Mononuclear cell (primary cell): ENCODE measurements at regions not wholly inside any gene's neighbourhood (a gene's known extent, or its start where the extent isn't known, plus 50 kb on each side); places are given as distances from the start of the nearest gene placed in this dataset.
"Not testable (repeated sequence)": the region's sequence is repeated elsewhere in the genome, so short reads cannot be mapped to it uniquely, and the experiment has no call there.

Experiments
- H3K27me3 ChIP-seq: 2 replicates; pipeline ENCODE4 v1.6.0; 2011; ENCODE audit warnings: low read length, control low read depth; ENCODE audit not compliant: insufficient read depth
- H3K4me1 ChIP-seq: 2 replicates; pipeline ENCODE4 v1.5.1; 2011; ENCODE audit warnings: mild to moderate bottlenecking, low read length, control low read depth; ENCODE audit not compliant: insufficient read depth
- H3K4me3 ChIP-seq: 2 replicates; pipeline ENCODE4 v1.5.1; 2011; ENCODE audit warnings: mild to moderate bottlenecking, low read length, moderate library complexity
- H3K9me3 ChIP-seq: 2 replicates; pipeline ENCODE4 v1.5.1; 2011; ENCODE audit warnings: low read depth, mild to moderate bottlenecking, control low read depth, low read length

- not testable (repeated sequence) for H3K4me3 ChIP-seq, H3K4me1 ChIP-seq, H3K9me3 ChIP-seq, H3K27me3 ChIP-seq
Measured at GRCh38 chr9:41033877-41034276, 94.6 kb downstream of the FOXD4L6 start.

- not testable (repeated sequence) for H3K27me3 ChIP-seq, H3K4me1 ChIP-seq, H3K4me3 ChIP-seq, H3K9me3 ChIP-seq
Measured at GRCh38 chr9:41033360-41033759, 95.1 kb downstream of the FOXD4L6 start.

GRCh38 chr9:41026912-41027676 lies 101.4 kb downstream of the FOXD4L6 start:
- not testable (repeated sequence) for H3K4me1 ChIP-seq, H3K9me3 ChIP-seq, H3K4me3 ChIP-seq, H3K27me3 ChIP-seq

- not testable (repeated sequence) for H3K27me3 ChIP-seq, H3K9me3 ChIP-seq, H3K4me1 ChIP-seq, H3K4me3 ChIP-seq
Measured at GRCh38 chr9:41022365-41022764, 106.1 kb downstream of the FOXD4L6 start.

- not testable (repeated sequence) for H3K27me3 ChIP-seq, H3K4me3 ChIP-seq, H3K9me3 ChIP-seq, H3K4me1 ChIP-seq
Measured at GRCh38 chr9:41019858-41020562, 108.5 kb downstream of the FOXD4L6 start.

DNA sequence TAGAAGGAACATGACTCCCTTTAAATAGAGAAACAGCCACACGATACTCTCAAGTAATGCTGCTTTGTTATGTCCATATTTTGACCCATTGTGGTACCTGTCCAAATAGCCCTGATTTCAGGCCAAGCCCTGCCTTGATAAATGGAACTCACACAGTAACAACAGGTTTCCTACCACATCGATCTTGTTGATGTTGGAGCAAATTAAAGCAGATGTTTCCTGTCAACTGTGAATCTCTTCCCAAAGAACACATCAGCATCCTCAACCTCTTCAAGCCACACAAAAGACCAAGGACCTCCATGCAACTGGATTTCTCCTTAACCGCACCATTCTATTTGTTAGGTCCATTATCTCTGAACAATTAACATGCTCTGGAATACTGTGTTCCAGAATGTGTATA lies 109.5 kb downstream of the FOXD4L6 start:
- H3K4me3 ChIP-seq, H3K9me3 ChIP-seq, H3K27me3 ChIP-seq, H3K4me1 ChIP-seq: not testable (repeated sequence)

- not testable (repeated sequence) for H3K4me1 ChIP-seq, H3K4me3 ChIP-seq, H3K27me3 ChIP-seq, H3K9me3 ChIP-seq
Measured at GRCh38 chr9:41016699-41017098, 111.8 kb downstream of the FOXD4L6 start.

- not testable (repeated sequence) for H3K9me3 ChIP-seq, H3K27me3 ChIP-seq, H3K4me3 ChIP-seq, H3K4me1 ChIP-seq
Measured at GRCh38 chr9:40999952-41000700, 128.4 kb downstream of the FOXD4L6 start.

DNA sequence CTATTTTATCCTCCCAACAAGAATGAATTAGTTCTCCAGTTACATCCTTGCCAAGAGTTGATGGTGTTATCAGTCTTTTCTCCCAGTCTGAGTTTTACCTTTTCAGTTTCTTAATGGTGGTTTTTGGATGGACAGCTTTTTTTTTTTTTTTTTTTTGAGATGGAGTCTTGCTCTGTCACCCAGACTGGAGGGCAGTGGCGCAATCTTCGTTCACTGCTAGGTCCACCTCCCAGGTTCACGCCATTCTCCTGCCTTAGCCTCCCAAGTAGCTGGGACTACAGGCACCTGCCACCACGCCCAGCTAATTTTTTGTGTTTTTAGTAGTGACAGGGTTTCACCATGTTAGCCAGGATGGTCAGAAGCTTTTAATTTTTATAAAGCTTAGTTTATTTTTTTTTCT lies 133.0 kb downstream of the FOXD4L6 start:
- not testable (repeated sequence) for H3K9me3 ChIP-seq, H3K27me3 ChIP-seq, H3K4me3 ChIP-seq
- H3K4me1 ChIP-seq = peaks cover 21% of the 10 kb centered on the region

- H3K4me3 ChIP-seq, H3K9me3 ChIP-seq, H3K27me3 ChIP-seq: not testable (repeated sequence)
- peaks cover 21% of the 10 kb centered on the region for H3K4me1 ChIP-seq
Measured at GRCh38 chr9:40993842-40994241, 134.6 kb downstream of the FOXD4L6 start.

GRCh38 chr9:40993375-40993774 lies 135.1 kb downstream of the FOXD4L6 start:
- not testable (repeated sequence) for H3K27me3 ChIP-seq, H3K9me3 ChIP-seq, H3K4me3 ChIP-seq
- H3K4me1 ChIP-seq = peaks cover 21% of the 10 kb centered on the region

DNA sequence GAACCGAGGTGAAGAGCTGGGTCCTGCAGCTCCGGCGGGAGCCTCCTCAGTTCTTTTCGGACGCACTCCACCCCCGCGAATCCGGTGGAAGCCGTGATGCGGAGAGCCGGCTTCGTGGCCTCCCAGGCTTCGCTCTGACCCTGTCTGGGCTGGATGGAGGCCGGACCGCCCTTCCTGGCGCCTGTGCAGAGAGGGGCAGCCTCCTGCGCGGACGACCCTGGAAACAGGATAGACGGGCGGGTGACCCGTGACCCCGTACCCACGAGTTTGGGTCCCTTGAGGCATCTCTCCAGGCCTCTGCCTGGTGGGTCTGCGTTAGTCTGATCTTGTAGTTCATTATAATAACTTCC lies 136.0 kb downstream of the FOXD4L6 start:
- H3K4me3 ChIP-seq = peak overlapping the region; percentile 93
- H3K4me1 ChIP-seq = peaks cover 21% of the 10 kb centered on the region
- not testable (repeated sequence) for H3K9me3 ChIP-seq, H3K27me3 ChIP-seq

GRCh38 chr9:40991741-40992471 lies 136.6 kb downstream of the FOXD4L6 start:
- H3K4me1 ChIP-seq = peaks cover 21% of the 10 kb centered on the region
- H3K4me3 ChIP-seq = peak overlapping the region; percentile 93
- not testable (repeated sequence) for H3K27me3 ChIP-seq, H3K9me3 ChIP-seq

DNA sequence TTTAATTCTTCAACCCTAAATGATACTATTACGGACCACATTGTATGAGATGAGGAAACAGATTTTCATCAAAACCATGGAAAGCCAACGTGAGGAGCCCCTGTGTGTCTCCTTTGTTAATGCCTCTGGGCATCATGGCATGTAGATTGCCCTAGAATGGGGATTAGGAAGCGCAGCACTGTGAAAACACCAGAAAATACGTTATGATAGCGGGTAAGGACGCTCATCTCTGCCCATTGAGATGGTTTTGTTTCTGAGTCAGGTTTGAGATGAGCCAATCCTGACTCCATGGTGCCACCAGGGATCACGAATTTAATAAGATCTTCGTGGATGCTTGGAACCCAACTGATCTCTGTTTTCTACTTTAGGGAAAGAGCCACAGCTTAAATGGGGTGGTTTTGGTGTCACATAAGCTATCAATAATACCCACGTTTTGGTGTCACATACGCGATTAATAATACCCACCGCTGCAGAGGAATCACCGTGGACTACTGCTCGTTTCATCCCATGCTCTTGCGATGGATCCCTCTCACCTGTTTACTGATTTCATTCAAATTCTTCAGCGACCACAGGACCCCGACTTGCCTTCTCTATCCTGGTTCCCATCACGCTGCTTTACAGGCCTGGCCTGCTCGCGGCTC lies 137.3 kb downstream of the FOXD4L6 start:
- H3K4me3 ChIP-seq = peak overlapping the region; percentile 93
- not testable (repeated sequence) for H3K27me3 ChIP-seq, H3K9me3 ChIP-seq
- peaks cover 21% of the 10 kb centered on the region for H3K4me1 ChIP-seq

- H3K4me3 ChIP-seq, H3K4me1 ChIP-seq, H3K9me3 ChIP-seq, H3K27me3 ChIP-seq: not testable (repeated sequence)
Measured at GRCh38 chr9:40986332-40986731, 142.1 kb downstream of the FOXD4L6 start.
